HL-60 (cell line): ENCODE measurements at regions not wholly inside any gene's neighbourhood (a gene's known extent, or its start where the extent isn't known, plus 50 kb on each side); places are given as distances from the start of the nearest gene placed in this dataset.

Experiments
- CTCF ChIP-seq: IDR thresholded peaks from one replicate; pipeline ENCODE4 v1.5.1; 2011; ENCODE audit warnings: low read length, control low read depth, inconsistent platforms; ENCODE audit not compliant: insufficient read depth
- REST ChIP-seq: IDR thresholded peaks from 2 replicates; pipeline ENCODE4 v1.6.1; 2012; ENCODE audit warnings: low read depth; ENCODE audit not compliant: insufficient replicate concordance

- TF ChIP-seq CTCF (no peak), REST (no peak)
These were observed 147.9 kb upstream of the NEIL3 start for GRCh38 chr4:177161781-177162180.
